ENCODE measurements at regions not wholly inside any gene's neighbourhood (a gene's known extent, or its start where the extent isn't known, plus 50 kb on each side); places are given as distances from the start of the nearest gene placed in this dataset.

DNA sequence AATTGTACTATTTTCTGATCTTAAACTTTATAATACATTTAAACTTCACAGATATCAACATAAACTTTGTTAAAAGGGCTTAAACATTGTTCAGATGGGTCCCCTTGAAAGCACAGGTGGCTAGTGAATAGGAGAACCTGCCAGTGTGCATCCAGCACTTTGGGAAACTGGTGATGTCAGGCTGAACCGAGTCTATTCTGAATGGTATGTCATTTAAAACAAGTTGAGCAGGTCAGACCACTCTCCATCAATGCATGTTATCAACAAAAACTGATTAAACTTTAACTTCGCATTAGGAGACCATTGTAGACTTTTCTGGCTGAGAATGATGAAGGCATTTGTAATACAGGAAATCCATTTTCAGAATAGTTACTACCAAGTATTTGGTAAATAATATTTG lies 50.1 kb upstream of the FREM2 start:
- Mint-ChIP-seq H3K4me1 (no peaks in the 10 kb centered on the region), H3K27me3 (peaks cover 0 to 22% (median 6%) of the 10 kb centered on the region in 5 donors), H3K36me3 (no peaks in the 10 kb centered on the region), H3K27ac (no peak overlapping the region), H3K4me3 (no peak overlapping the region), H3K9me3 (peaks cover 0 to 5% (median 0%) of the 10 kb centered on the region in 11 donors)
- DNase-seq (no peak), ATAC-seq (no peak)
- Histone ChIP-seq H3K36me3 (ENCODE audit: control insufficient read depth in 2 of 3, insufficient read depth in 3 of 3, low read length in 3 of 3) (no peaks in the 10 kb centered on the region), H3K27me3 (ENCODE audit: control insufficient read depth in 2 of 2, insufficient read depth in 2 of 2, low read length in 2 of 2) (no peaks in the 10 kb centered on the region), H3K4me1 (ENCODE audit: control insufficient read depth in 2 of 2, insufficient read depth in 2 of 2, low read length in 2 of 2) (no peaks in the 10 kb centered on the region), H3K27ac (ENCODE audit: low read depth, low read length) (no peak overlapping the region), H3K9me3 (ENCODE audit: control insufficient read depth in 2 of 3, low read length in 3 of 3) (no peaks in the 10 kb centered on the region), H3K4me3 (ENCODE audit: low read length) (no peak overlapping the region)
- intact Hi-C loops (cut with micrococcal nuclease): no loop called here
- ChIA-PET POLR2A (no interaction called here), CTCF (no interaction called here)
